BE2C (cell line): ENCODE measurements at regions not wholly inside any gene's neighbourhood (a gene's known extent, or its start where the extent isn't known, plus 50 kb on each side); places are given as distances from the start of the nearest gene placed in this dataset.
A peak's percentile ranks its signal among the peaks of the same experiment; 100 is the strongest.

ENCODE experiments used
- DNase-seq: peaks from one replicate; pipeline ENCODE4 v3.0.0-alpha.2; 2020
- H3K27me3 ChIP-seq: fragments of 250-450 bp; sonication (Bioruptor Pico); 2 replicates; pipeline ENCODE4 v1.5.1; 2020; ENCODE audit warnings: mild to moderate bottlenecking
- H3K36me3 ChIP-seq: fragments of 250-450 bp; sonication (Bioruptor Pico); 2 replicates; pipeline ENCODE4 v1.5.1; 2020; ENCODE audit warnings: mild to moderate bottlenecking
- H3K4me1 ChIP-seq: fragments of 250-450 bp; sonication (Bioruptor Pico); 2 replicates; pipeline ENCODE4 v1.5.1; 2020
- H3K4me3 ChIP-seq: 2 replicates; pipeline ENCODE4 v1.5.1; 2011; ENCODE audit warnings: low read depth, low read length
- H3K9me3 ChIP-seq: fragments of 250-450 bp; sonication (Bioruptor Pico); 2 replicates; pipeline ENCODE4 v1.5.1; 2020
- TF ChIP-seq, protein P1 (sequence below): IDR thresholded peaks from 2 replicates; pipeline ENCODE4 v1.5.1; 2012; ENCODE audit warnings: mild to moderate bottlenecking, low read depth, low read length

GRCh38 chr7:130894909-130895750, 161.1 kb upstream of the KLF14 start:
- TF ChIP-seq, protein P1, sequence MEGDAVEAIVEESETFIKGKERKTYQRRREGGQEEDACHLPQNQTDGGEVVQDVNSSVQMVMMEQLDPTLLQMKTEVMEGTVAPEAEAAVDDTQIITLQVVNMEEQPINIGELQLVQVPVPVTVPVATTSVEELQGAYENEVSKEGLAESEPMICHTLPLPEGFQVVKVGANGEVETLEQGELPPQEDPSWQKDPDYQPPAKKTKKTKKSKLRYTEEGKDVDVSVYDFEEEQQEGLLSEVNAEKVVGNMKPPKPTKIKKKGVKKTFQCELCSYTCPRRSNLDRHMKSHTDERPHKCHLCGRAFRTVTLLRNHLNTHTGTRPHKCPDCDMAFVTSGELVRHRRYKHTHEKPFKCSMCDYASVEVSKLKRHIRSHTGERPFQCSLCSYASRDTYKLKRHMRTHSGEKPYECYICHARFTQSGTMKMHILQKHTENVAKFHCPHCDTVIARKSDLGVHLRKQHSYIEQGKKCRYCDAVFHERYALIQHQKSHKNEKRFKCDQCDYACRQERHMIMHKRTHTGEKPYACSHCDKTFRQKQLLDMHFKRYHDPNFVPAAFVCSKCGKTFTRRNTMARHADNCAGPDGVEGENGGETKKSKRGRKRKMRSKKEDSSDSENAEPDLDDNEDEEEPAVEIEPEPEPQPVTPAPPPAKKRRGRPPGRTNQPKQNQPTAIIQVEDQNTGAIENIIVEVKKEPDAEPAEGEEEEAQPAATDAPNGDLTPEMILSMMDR, result no peak
- H3K4me1 ChIP-seq, result no peaks in the 10 kb centered on the region; the same call in 1 of the 2 replicates
- no peaks in the 10 kb centered on the region for H3K9me3 ChIP-seq
- no peak for DNase-seq
- no peak overlapping the region for H3K4me3 ChIP-seq
- no peaks in the 10 kb centered on the region for H3K27me3 ChIP-seq
- H3K36me3 ChIP-seq, result no peaks in the 10 kb centered on the region

- no peaks in the 10 kb centered on the region for H3K36me3 ChIP-seq
- TF ChIP-seq, protein P1, result peak; percentile 47
- no peaks in the 10 kb centered on the region for H3K9me3 ChIP-seq
- H3K27me3 ChIP-seq, result no peaks in the 10 kb centered on the region
- no peak overlapping the region for H3K4me3 ChIP-seq
- H3K4me1 ChIP-seq, result peaks cover 5% of the 10 kb centered on the region; the same call in 1 of the 2 replicates
- no peak for DNase-seq
These were observed 162.3 kb upstream of the KLF14 start for GRCh38 chr7:130896051-130896881.

DNA sequence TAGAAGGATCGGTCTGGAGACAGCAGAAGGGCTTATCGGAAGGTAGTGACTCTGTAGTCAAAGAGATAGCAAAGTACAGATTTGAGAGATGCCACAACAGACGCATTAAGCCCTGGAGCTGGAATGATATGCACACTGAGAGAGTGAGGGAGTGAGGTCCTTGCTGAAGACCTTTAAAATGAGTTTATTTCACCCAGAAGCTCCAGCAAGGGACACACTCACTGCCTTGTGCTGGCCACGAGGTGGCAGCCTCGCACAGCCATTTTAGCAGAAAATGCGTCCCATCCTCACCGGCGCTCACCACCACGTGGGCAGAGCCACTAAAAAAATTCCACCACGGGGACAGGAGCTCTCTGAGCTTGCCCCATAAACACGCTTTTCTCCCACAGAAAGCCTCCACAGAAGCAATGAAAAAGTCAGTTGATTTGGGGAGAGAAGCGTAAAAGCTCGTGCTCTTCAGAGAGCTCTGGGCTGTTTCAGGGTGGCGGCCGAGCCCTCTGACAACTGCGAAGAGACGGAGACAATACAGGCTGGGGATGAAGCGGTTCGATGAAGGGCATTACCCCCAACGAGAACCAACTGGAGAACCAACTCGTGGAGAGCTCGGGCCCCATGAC, 163.0 kb upstream of the KLF14 start:
- peak; percentile 83 for DNase-seq
- no peaks in the 10 kb centered on the region for H3K9me3 ChIP-seq
- H3K4me3 ChIP-seq, result no peak overlapping the region
- H3K27me3 ChIP-seq, result no peaks in the 10 kb centered on the region
- H3K4me1 ChIP-seq, result peaks cover 8% of the 10 kb centered on the region
- H3K36me3 ChIP-seq, result no peaks in the 10 kb centered on the region
- TF ChIP-seq, protein P1, result peak; percentile 87

GRCh38 chr7:130897515-130898419, 163.8 kb upstream of the KLF14 start:
- H3K4me1 ChIP-seq, result peaks cover 8% of the 10 kb centered on the region
- TF ChIP-seq, protein P1, result no peak
- H3K36me3 ChIP-seq, result no peaks in the 10 kb centered on the region
- no peaks in the 10 kb centered on the region for H3K27me3 ChIP-seq
- DNase-seq, result peak; percentile 43
- no peaks in the 10 kb centered on the region for H3K9me3 ChIP-seq
- no peak overlapping the region for H3K4me3 ChIP-seq

GRCh38 chr7:130899071-130899560, 165.1 kb upstream of the KLF14 start:
- no peaks in the 10 kb centered on the region for H3K9me3 ChIP-seq
- peaks cover 8% of the 10 kb centered on the region for H3K4me1 ChIP-seq
- H3K27me3 ChIP-seq, result no peaks in the 10 kb centered on the region
- DNase-seq, result no peak
- TF ChIP-seq, protein P1, result no peak
- no peaks in the 10 kb centered on the region for H3K36me3 ChIP-seq
- H3K4me3 ChIP-seq, result no peak overlapping the region
